Natural killer cell (primary cell): ENCODE measurements at regions not wholly inside any gene's neighbourhood (a gene's known extent, or its start where the extent isn't known, plus 50 kb on each side); places are given as distances from the start of the nearest gene placed in this dataset.

Source experiments
- ATAC-seq, 3 donors: fragments of 150-1000 bp in 2 of 3; fragments of 200-7000 bp in 1 of 3; cut with Tn5 transposase; 1 replicate in 1 of 3; 2 replicates in 2 of 3; pipeline ENCODE4 v1.10.0; 2021; ENCODE audit warnings: mild to moderate bottlenecking in 2 of 3, moderate library complexity in 2 of 3
- DNase-seq, 2 donors: peaks; one replicate each; pipeline versions ENCODE4 v3.0.0 to v3.0.0-alpha.2; 2013 to 2021; ENCODE audit warnings: mixed read lengths in 1 of 2
- H3K27ac ChIP-seq: one replicate; pipeline ENCODE4 v1.5.1; 2013; ENCODE audit warnings: mild to moderate bottlenecking, low read length
- H3K27me3 ChIP-seq: one replicate; pipeline ENCODE4 v1.6.1; 2013; ENCODE audit warnings: low read length; ENCODE audit not compliant: control insufficient read depth, insufficient read depth
- H3K36me3 ChIP-seq: one replicate; pipeline ENCODE4 v1.6.1; 2013; ENCODE audit warnings: low read length; ENCODE audit not compliant: control insufficient read depth, insufficient read depth
- H3K4me1 ChIP-seq: one replicate; pipeline ENCODE4 v1.6.1; 2013; ENCODE audit warnings: low read length; ENCODE audit not compliant: control insufficient read depth, insufficient read depth
- H3K4me3 ChIP-seq: one replicate; pipeline ENCODE4 v1.5.1; 2013; ENCODE audit warnings: low read length
- H3K9me3 ChIP-seq: one replicate; pipeline ENCODE4 v1.6.1; 2013; ENCODE audit warnings: low read length; ENCODE audit not compliant: control insufficient read depth, insufficient read depth
- H3K27ac Mint-ChIP-seq, 2 donors: one replicate each; pipeline ENCODE4 v1.8.0; 2022; ENCODE audit warnings: mild to moderate bottlenecking in 2 of 2, mixed read lengths in 2 of 2, moderate library complexity in 1 of 2
- H3K27me3 Mint-ChIP-seq, 2 donors: one replicate each; pipeline ENCODE4 v1.8.0; 2022; ENCODE audit warnings: low read depth in 2 of 2, mixed read lengths in 2 of 2
- H3K36me3 Mint-ChIP-seq: one replicate; pipeline ENCODE4 v1.8.0; 2022; ENCODE audit warnings: mixed read lengths
- H3K4me1 Mint-ChIP-seq, 2 donors: one replicate each; pipeline ENCODE4 v1.8.0; 2022; ENCODE audit warnings: mixed read lengths in 2 of 2
- H3K4me3 Mint-ChIP-seq: one replicate; pipeline ENCODE4 v1.8.0; 2022; ENCODE audit warnings: mild to moderate bottlenecking, moderate library complexity, mixed read lengths
- H3K9me3 Mint-ChIP-seq, 2 donors: one replicate each; pipeline ENCODE4 v1.8.0; 2022; ENCODE audit warnings: mixed read lengths in 2 of 2
- CTCF ChIP-seq: fragments of 200-600 bp; IDR thresholded peaks from one replicate; pipeline ENCODE4 v1.8.0; 2022; ENCODE audit warnings: antibody characterized with exemption
- WGBS: methylation state at CpG from one replicate; pipeline ENCODE4 v1.1.7; 2013; ENCODE audit warnings: missing lambda C conversion rate; ENCODE audit not compliant: insufficient coverage; 5-methylcytosine and 5-hydroxymethylcytosine counted together
- intact Hi-C: fragments of 100-400 bp; cut with micrococcal nuclease; formaldehyde crosslinking; loops from one replicate; pipeline ENCODE4 v1.14.2; 2022

- H3K27me3 ChIP-seq, result no peaks in the 10 kb centered on the region
- H3K36me3 ChIP-seq, result no peaks in the 10 kb centered on the region
- no peak overlapping the region for H3K27ac ChIP-seq
- H3K4me3 ChIP-seq, result no peak overlapping the region
- Mint-ChIP-seq H3K27me3 (no peaks in the 10 kb centered on the region), H3K36me3 (peaks cover 4% of the 10 kb centered on the region), H3K4me1 (no peaks in the 10 kb centered on the region), H3K4me3 (no peak overlapping the region), H3K9me3 (peaks cover 16 to 19% of the 10 kb centered on the region in 2 donors), H3K27ac (no peak overlapping the region)
- no CpG with 5 or more reads among the region's 1 CpG for WGBS
- no peaks in the 10 kb centered on the region for H3K4me1 ChIP-seq
- DNase-seq, result no peak
- no peak for ATAC-seq
- no peaks in the 10 kb centered on the region for H3K9me3 ChIP-seq
- intact Hi-C loops, result no loop called here
- no peak for TF ChIP-seq CTCF
These were observed 937.8 kb downstream of the KCNJ2 start for GRCh38 chr17:71107136-71107535.

DNA sequence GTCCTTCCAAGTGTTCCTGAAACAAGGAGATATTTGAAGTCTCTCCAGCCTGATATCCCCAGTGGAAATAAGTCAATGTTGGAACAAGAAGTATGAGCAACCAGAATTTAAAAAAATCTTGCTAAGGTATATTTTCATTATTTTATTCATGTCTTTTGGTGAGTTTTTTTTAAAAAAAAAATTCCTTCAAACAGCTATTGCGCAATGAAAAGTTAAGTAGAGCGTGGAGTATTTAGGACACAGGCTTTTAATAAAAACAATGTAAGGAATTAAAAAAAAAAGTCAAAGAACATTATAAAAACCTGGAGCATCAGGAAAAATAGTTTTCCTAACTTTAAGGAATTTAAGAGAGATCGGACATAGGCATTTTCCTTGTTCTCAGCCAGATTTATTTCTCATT is 940.4 kb downstream of the KCNJ2 start:
- H3K4me1 Mint-ChIP-seq, result no peaks in the 10 kb centered on the region
- peaks cover 5% of the 10 kb centered on the region for H3K36me3 Mint-ChIP-seq
- no peaks in the 10 kb centered on the region for H3K36me3 ChIP-seq
- intact Hi-C loops, result no loop called here
- no peaks in the 10 kb centered on the region for H3K27me3 Mint-ChIP-seq
- H3K27me3 ChIP-seq, result no peaks in the 10 kb centered on the region
- no peak overlapping the region for H3K4me3 Mint-ChIP-seq
- no peak for TF ChIP-seq CTCF
- no peak for ATAC-seq
- no peak overlapping the region for H3K27ac ChIP-seq
- WGBS, result no CpG with 5 or more reads among the region's 3 CpGs
- no peak overlapping the region for H3K27ac Mint-ChIP-seq
- peaks cover 8 to 10% of the 10 kb centered on the region in 2 donors for H3K9me3 Mint-ChIP-seq
- H3K9me3 ChIP-seq, result no peaks in the 10 kb centered on the region
- DNase-seq, result no peak
- no peaks in the 10 kb centered on the region for H3K4me1 ChIP-seq
- H3K4me3 ChIP-seq, result no peak overlapping the region

DNA sequence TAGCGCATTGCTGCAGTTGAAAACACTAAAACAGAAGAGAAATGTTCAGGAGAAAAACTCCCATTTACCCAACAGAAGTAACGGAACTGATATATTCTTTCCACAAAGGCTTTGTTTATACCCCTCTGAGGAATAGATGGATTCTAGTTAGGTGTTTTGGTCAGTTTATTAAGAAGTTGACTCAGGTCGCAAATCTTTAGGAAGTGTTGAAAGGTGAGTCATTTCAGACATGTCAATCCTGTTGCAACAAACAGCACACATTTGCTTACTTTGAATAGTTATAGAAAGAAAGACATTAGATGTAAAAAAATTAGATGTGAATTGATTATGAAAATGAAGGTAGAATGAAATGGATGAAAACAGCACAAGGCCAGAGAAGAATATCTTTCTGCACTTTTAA is 941.0 kb downstream of the KCNJ2 start:
- Histone ChIP-seq H3K4me3 (no peak overlapping the region), H3K9me3 (peaks cover 4% of the 10 kb centered on the region), H3K27ac (no peak overlapping the region), H3K27me3 (no peaks in the 10 kb centered on the region), H3K36me3 (no peaks in the 10 kb centered on the region), H3K4me1 (no peaks in the 10 kb centered on the region)
- Mint-ChIP-seq H3K27ac (no peak overlapping the region), H3K4me1 (no peaks in the 10 kb centered on the region), H3K4me3 (no peak overlapping the region), H3K36me3 (peaks cover 5% of the 10 kb centered on the region), H3K27me3 (no peaks in the 10 kb centered on the region), H3K9me3 (peaks cover 8% of the 10 kb centered on the region in 2 donors)
- 90% methylated on average over 1 of the region's 3 CpGs for whole genome bisulfite sequencing
- TF ChIP-seq CTCF, result no peak
- intact Hi-C loops, result no loop called here
- DNase-seq (no peak), ATAC-seq (no peak)

- Histone ChIP-seq H3K4me3 (no peak overlapping the region), H3K27ac (no peak overlapping the region), H3K36me3 (no peaks in the 10 kb centered on the region), H3K9me3 (peaks cover 5% of the 10 kb centered on the region), H3K4me1 (no peaks in the 10 kb centered on the region), H3K27me3 (no peaks in the 10 kb centered on the region)
- peaks cover 11% of the 10 kb centered on the region in 2 donors for H3K9me3 Mint-ChIP-seq
- H3K27me3 Mint-ChIP-seq, result no peaks in the 10 kb centered on the region
- WGBS, result 95% methylated on average over 1 of the region's 2 CpGs
- H3K27ac Mint-ChIP-seq, result no peak overlapping the region
- intact Hi-C loops, result no loop called here
- ATAC-seq, result no peak
- TF ChIP-seq CTCF, result no peak
- peaks cover 5% of the 10 kb centered on the region for H3K36me3 Mint-ChIP-seq
- DNase-seq, result no peak
- H3K4me3 Mint-ChIP-seq, result no peak overlapping the region
- H3K4me1 Mint-ChIP-seq, result no peaks in the 10 kb centered on the region
These were observed 942.1 kb downstream of the KCNJ2 start for GRCh38 chr17:71111460-71111859.
